IMR-90 (cell line): ENCODE measurements at regions not wholly inside any gene's neighbourhood (a gene's known extent, or its start where the extent isn't known, plus 50 kb on each side); places are given as distances from the start of the nearest gene placed in this dataset.

Experiments
- ATAC-seq: fragments of 200-7000 bp; cut with Tn5 transposase; 2 replicates; pipeline ENCODE4 v1.9.1; 2020; ENCODE audit warnings: low read depth, mild to moderate bottlenecking, moderate library complexity
- BruUV-seq: library from RNA; stranded (reverse); fragments of 400-500 nt; replicated peaks from 2 replicates; lab custom pipeline; 2021; lab: Mats Ljungman, UMichigan
- CTCF ChIA-PET: fragments of 300-600 bp; formaldehyde crosslinking; extraction: SDS; loops from one replicate; lab custom pipeline; 2021; ENCODE audit warnings: antibody characterized with exemption; lab: Yijun Ruan, JAX
- POLR2A ChIA-PET: fragments of 300-600 bp; sonication (Branson Sonifier 250); formaldehyde crosslinking; loops from one replicate; lab custom pipeline; 2022; ENCODE audit warnings: antibody characterized with exemption; ENCODE audit not compliant: unreplicated experiment; lab: Charles Lee
- DNase-seq: peaks from one replicate; pipeline ENCODE4 v3.0.0; 2013
- H2AFZ ChIP-seq: replicated peaks from 2 replicates; pipeline ENCODE3; 2013; ENCODE audit warnings: low read length, mild to moderate bottlenecking; ENCODE audit not compliant: poor library complexity
- H2AK5ac ChIP-seq: 2 replicates; pipeline ENCODE4 v1.6.1; 2013; ENCODE audit warnings: low read depth, low read length, inconsistent platforms
- H2AK9ac ChIP-seq: replicated peaks from 2 replicates; pipeline ENCODE3; 2013; ENCODE audit warnings: mild to moderate bottlenecking, low read depth, low read length, moderate library complexity; ENCODE audit not compliant: poor library complexity
- H2BK120ac ChIP-seq: 2 replicates; pipeline ENCODE4 v1.6.1; 2013; ENCODE audit warnings: low read depth, low read length, inconsistent platforms
- H2BK15ac ChIP-seq: 3 replicates; pipeline ENCODE4 v1.6.1; 2013; ENCODE audit warnings: low read depth, low read length, inconsistent platforms
- H2BK20ac ChIP-seq: 2 replicates; pipeline ENCODE4 v1.6.1; 2013; ENCODE audit warnings: low read depth, mild to moderate bottlenecking, inconsistent platforms, low read length, moderate library complexity
- H2BK5ac ChIP-seq: 2 replicates; pipeline ENCODE4 v1.6.1; 2013; ENCODE audit warnings: mild to moderate bottlenecking, low read depth, low read length, inconsistent platforms; ENCODE audit not compliant: poor library complexity, severe bottlenecking
- H3K14ac ChIP-seq: replicated peaks from 2 replicates; pipeline ENCODE4 v1.6.1; 2013; ENCODE audit warnings: low read depth, low read length, inconsistent platforms
- H3K18ac ChIP-seq: 2 replicates; pipeline ENCODE4 v1.6.1; 2013; ENCODE audit warnings: low read depth, low read length, control low read depth
- H3K23ac ChIP-seq: 2 replicates; pipeline ENCODE4 v1.6.1; 2013; ENCODE audit warnings: low read depth, low read length, inconsistent platforms
- H3K27ac ChIP-seq: 2 replicates; pipeline ENCODE4 v1.5.1; 2013; ENCODE audit warnings: mild to moderate bottlenecking, control low read depth, low read length; ENCODE audit not compliant: insufficient read depth
- H3K27me3 ChIP-seq: 2 replicates; pipeline ENCODE4 v1.6.1; 2013; ENCODE audit warnings: low read length; ENCODE audit not compliant: control insufficient read depth, insufficient read depth
- H3K36me3 ChIP-seq: 2 replicates; pipeline ENCODE4 v1.6.1; 2013; ENCODE audit warnings: low read length, mixed read lengths; ENCODE audit not compliant: control insufficient read depth, insufficient read depth
- H3K4ac ChIP-seq: 2 replicates; pipeline ENCODE4 v1.6.1; 2013; ENCODE audit warnings: low read depth, low read length, inconsistent platforms
- H3K4me1 ChIP-seq: 2 replicates; pipeline ENCODE4 v1.6.1; 2013; ENCODE audit warnings: low read length, mixed read lengths; ENCODE audit not compliant: control insufficient read depth, insufficient read depth
- H3K4me2 ChIP-seq: 2 replicates; pipeline ENCODE4 v1.6.1; 2013; ENCODE audit warnings: low read depth, mild to moderate bottlenecking, control low read depth, low read length, moderate library complexity
- H3K4me3 ChIP-seq: 2 replicates; pipeline ENCODE4 v1.5.1; 2013; ENCODE audit warnings: low read depth, mild to moderate bottlenecking, control low read depth, low read length, moderate library complexity; ENCODE audit not compliant: insufficient read depth
- H3K56ac ChIP-seq: 2 replicates; pipeline ENCODE4 v1.6.1; 2013; ENCODE audit warnings: low read length, inconsistent platforms; ENCODE audit not compliant: insufficient read depth; ENCODE audit errors: extremely low read depth
- H3K79me1 ChIP-seq, 2 experiments: 2 replicates each; pipeline ENCODE4 v1.6.1; 2013; ENCODE audit warnings: low read length in 2 of 2, inconsistent platforms in 1 of 2, low read depth in 1 of 2
- H3K9ac ChIP-seq: 2 replicates; pipeline ENCODE4 v1.6.1; 2013; ENCODE audit warnings: low read depth, low read length, control low read depth
- H3K9me1 ChIP-seq: 2 replicates; pipeline ENCODE4 v1.6.1; 2013; ENCODE audit warnings: low read length, inconsistent platforms; ENCODE audit not compliant: insufficient read depth
- H3K9me3 ChIP-seq: 2 replicates; pipeline ENCODE4 v1.6.1; 2013; ENCODE audit warnings: low read length; ENCODE audit not compliant: control insufficient read depth, insufficient read depth
- H4K20me1 ChIP-seq: 2 replicates; pipeline ENCODE4 v1.6.1; 2013; ENCODE audit warnings: low read length, inconsistent platforms; ENCODE audit not compliant: insufficient read depth
- H4K5ac ChIP-seq: 2 replicates; pipeline ENCODE4 v1.6.1; 2013; ENCODE audit warnings: mild to moderate bottlenecking, low read depth, low read length, control low read depth
- H4K8ac ChIP-seq, 2 experiments: 2 replicates each; pipeline ENCODE4 v1.6.1; 2013; ENCODE audit warnings: low read depth in 2 of 2, low read length in 2 of 2, control low read depth in 1 of 2, inconsistent platforms in 1 of 2
- H4K91ac ChIP-seq: 2 replicates; pipeline ENCODE4 v1.6.1; 2013; ENCODE audit warnings: low read depth, low read length, inconsistent platforms; ENCODE audit not compliant: insufficient read depth
- BHLHE40 ChIP-seq: fragments of 150-350 bp; IDR thresholded peaks from 2 replicates; pipeline ENCODE4 v1.6.1; 2016; ENCODE audit warnings: mild to moderate bottlenecking, low read depth, low read length
- WGBS, 2 experiments: methylation state at CpG; one replicate each; pipeline versions ENCODE4 v1.1.5 to v1.1.7; 2013; ENCODE audit warnings: missing lambda C conversion rate in 2 of 2; ENCODE audit not compliant: insufficient read length in 1 of 2; ENCODE audit errors: extremely low coverage in 2 of 2; 5-methylcytosine and 5-hydroxymethylcytosine counted together
- dilution Hi-C: fragments of 300-500 bp; cut with HindIII; formaldehyde crosslinking; loops from one replicate; pipeline ENCODE4 v1.14.3; 2018; ENCODE audit warnings: low sequenced_read_pairs; ENCODE audit not compliant: unreplicated experiment
- in situ Hi-C: fragments of 300-500 bp; cut with MboI; formaldehyde crosslinking; loops from 3 replicates; pipeline ENCODE4 v1.14.3; 2019; ENCODE audit warnings: low sequenced_read_pairs, inconsistent platforms, mixed read lengths
- intact Hi-C: fragments of 100-400 bp; cut with micrococcal nuclease; formaldehyde crosslinking; loops from 2 replicates; pipeline ENCODE4 v1.10.0; 2022
- TF ChIP-seq, protein P1 (sequence below): fragments of 150-350 bp; IDR thresholded peaks from 2 replicates; pipeline ENCODE4 v1.6.1; 2017; ENCODE audit warnings: mild to moderate bottlenecking, antibody characterized with exemption, low read length, low read depth

- CTCF ChIA-PET: no interaction called here
- DNase-seq: no peak
- no peak overlapping the region for H2AK9ac ChIP-seq
Measured at GRCh38 chr21:28104346-28104745, 888.3 kb downstream of the LTN1 start.

More at GRCh38 chr21:28104346-28104745, 888.3 kb downstream of the LTN1 start:
- no peak overlapping the region for H4K8ac ChIP-seq
- H2AK5ac ChIP-seq: no peak overlapping the region
- H3K56ac ChIP-seq: no peak overlapping the region
- no peak overlapping the region; the same call in 1 of the 2 replicates for H2BK120ac ChIP-seq
- H4K20me1 ChIP-seq: no peaks in the 10 kb centered on the region
- H3K4me2 ChIP-seq: no peak overlapping the region
- no peak overlapping the region for H3K4ac ChIP-seq
- TF ChIP-seq, protein P1, sequence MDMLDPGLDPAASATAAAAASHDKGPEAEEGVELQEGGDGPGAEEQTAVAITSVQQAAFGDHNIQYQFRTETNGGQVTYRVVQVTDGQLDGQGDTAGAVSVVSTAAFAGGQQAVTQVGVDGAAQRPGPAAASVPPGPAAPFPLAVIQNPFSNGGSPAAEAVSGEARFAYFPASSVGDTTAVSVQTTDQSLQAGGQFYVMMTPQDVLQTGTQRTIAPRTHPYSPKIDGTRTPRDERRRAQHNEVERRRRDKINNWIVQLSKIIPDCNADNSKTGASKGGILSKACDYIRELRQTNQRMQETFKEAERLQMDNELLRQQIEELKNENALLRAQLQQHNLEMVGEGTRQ: no peak
- no peak for TF ChIP-seq BHLHE40
- no peaks in the 10 kb centered on the region for H3K36me3 ChIP-seq
- H2BK20ac ChIP-seq: no peak overlapping the region
- peaks cover 2% of the 10 kb centered on the region; the same call in 1 of the 2 replicates for H3K4me1 ChIP-seq
- H3K9ac ChIP-seq: no peak overlapping the region
- H3K14ac ChIP-seq: no peak overlapping the region
- H2BK5ac ChIP-seq: no peak overlapping the region
- no peaks in the 10 kb centered on the region for H3K27me3 ChIP-seq
- no peak overlapping the region for H3K4me3 ChIP-seq
- in situ Hi-C loops (no loop called here), intact Hi-C loops (no loop called here), dilution Hi-C loops (no loop called here)
- 0 out of 2 replicates have a peak, but pooled peaks cover 5% of the 10 kb centered on the region for H3K9me1 ChIP-seq
- no CpG with 5 or more reads among the region's 5 CpGs for WGBS, 2 experiments
- no peaks in the 10 kb centered on the region for H3K79me1 ChIP-seq
- POLR2A ChIA-PET: no interaction called here
- H3K23ac ChIP-seq: no peak overlapping the region
- no peak overlapping the region for H2AFZ ChIP-seq
- no peaks in the 10 kb centered on the region for H3K9me3 ChIP-seq
- H4K91ac ChIP-seq: no peak overlapping the region
- ATAC-seq: no peak
- no peak overlapping the region for H3K27ac ChIP-seq
- BruUV-seq: no TSS peak
- H2BK15ac ChIP-seq: no peak overlapping the region
- no peak overlapping the region; the same call in 1 of the 2 replicates for H3K18ac ChIP-seq
- peak overlapping the region; percentile 29; the same call in 1 of the 2 replicates for H4K5ac ChIP-seq
